ENCODE measurements at regions not wholly inside any gene's neighbourhood (a gene's known extent, or its start where the extent isn't known, plus 50 kb on each side); places are given as distances from the start of the nearest gene placed in this dataset.
"Not testable (repeated sequence)": the region's sequence is repeated elsewhere in the genome, so short reads cannot be mapped to it uniquely, and the experiment has no call there.

GRCh38 chr17:12227547-12227946, 206.9 kb downstream of the MAP2K4 start:
- POLR2A ChIA-PET, result no interaction called here
- Mint-ChIP-seq H3K9me3 (no peaks in the 10 kb centered on the region), H3K27me3 (peaks cover 5% of the 10 kb centered on the region), H3K4me3 (no peak overlapping the region), H3K36me3 (ENCODE audit: low read depth) (no peaks in the 10 kb centered on the region), H3K27ac (no peak overlapping the region), H3K4me1 (no peaks in the 10 kb centered on the region)
- TF ChIP-seq, protein P1, sequence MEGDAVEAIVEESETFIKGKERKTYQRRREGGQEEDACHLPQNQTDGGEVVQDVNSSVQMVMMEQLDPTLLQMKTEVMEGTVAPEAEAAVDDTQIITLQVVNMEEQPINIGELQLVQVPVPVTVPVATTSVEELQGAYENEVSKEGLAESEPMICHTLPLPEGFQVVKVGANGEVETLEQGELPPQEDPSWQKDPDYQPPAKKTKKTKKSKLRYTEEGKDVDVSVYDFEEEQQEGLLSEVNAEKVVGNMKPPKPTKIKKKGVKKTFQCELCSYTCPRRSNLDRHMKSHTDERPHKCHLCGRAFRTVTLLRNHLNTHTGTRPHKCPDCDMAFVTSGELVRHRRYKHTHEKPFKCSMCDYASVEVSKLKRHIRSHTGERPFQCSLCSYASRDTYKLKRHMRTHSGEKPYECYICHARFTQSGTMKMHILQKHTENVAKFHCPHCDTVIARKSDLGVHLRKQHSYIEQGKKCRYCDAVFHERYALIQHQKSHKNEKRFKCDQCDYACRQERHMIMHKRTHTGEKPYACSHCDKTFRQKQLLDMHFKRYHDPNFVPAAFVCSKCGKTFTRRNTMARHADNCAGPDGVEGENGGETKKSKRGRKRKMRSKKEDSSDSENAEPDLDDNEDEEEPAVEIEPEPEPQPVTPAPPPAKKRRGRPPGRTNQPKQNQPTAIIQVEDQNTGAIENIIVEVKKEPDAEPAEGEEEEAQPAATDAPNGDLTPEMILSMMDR (IDR thresholded peaks at IDR 0.05), result no peak
- ATAC-seq (ENCODE audit: low read depth) (no peak), DNase-seq (no peak)
- intact Hi-C loops (cut with micrococcal nuclease), result no loop called here
- CTCF ChIA-PET, result no interaction called here

GRCh38 chr17:12229335-12229734, 208.7 kb downstream of the MAP2K4 start:
- Mint-ChIP-seq H3K4me1 (no peaks in the 10 kb centered on the region), H3K4me3 (no peak overlapping the region), H3K36me3 (ENCODE audit: low read depth) (no peaks in the 10 kb centered on the region), H3K9me3 (peaks cover 2% of the 10 kb centered on the region), H3K27ac (no peak overlapping the region), H3K27me3 (peaks cover 3% of the 10 kb centered on the region)
- POLR2A ChIA-PET, result no interaction called here
- no peak for DNase-seq
- TF ChIP-seq, protein P1 (IDR thresholded peaks at IDR 0.05), result no peak
- CTCF ChIA-PET, result no interaction called here
- no peak for ATAC-seq (ENCODE audit: low read depth)
- intact Hi-C loops (cut with micrococcal nuclease), result no loop called here

GRCh38 chr17:12230481-12231354, 210.0 kb downstream of the MAP2K4 start:
- DNase-seq, result no peak
- ChIA-PET CTCF (no interaction called here), POLR2A (interaction anchor here (0.7 kb wide), 1 partner anchor 11 kb away, joined by 3 read pairs; no protein-coding TSS in a partner anchor)

GRCh38 chr17:12231355-12231682, 210.6 kb downstream of the MAP2K4 start:
- H3K27me3 Mint-ChIP-seq, result peaks cover 3% of the 10 kb centered on the region
- POLR2A ChIA-PET, result no interaction called here
- intact Hi-C loops (cut with micrococcal nuclease), result no loop called here
- CTCF ChIA-PET, result no interaction called here
- H3K4me1 Mint-ChIP-seq, result no peaks in the 10 kb centered on the region
- no peaks in the 10 kb centered on the region for H3K36me3 Mint-ChIP-seq (ENCODE audit: low read depth)
- H3K27ac Mint-ChIP-seq, result no peak overlapping the region
- no peak overlapping the region for H3K4me3 Mint-ChIP-seq
- no peak for ATAC-seq (ENCODE audit: low read depth)
- TF ChIP-seq, protein P1 (IDR thresholded peaks at IDR 0.05), result no peak
- no peak for DNase-seq
- H3K9me3 Mint-ChIP-seq, result peaks cover 2% of the 10 kb centered on the region

More at GRCh38 chr17:12230481-12231354, 210.0 kb downstream of the MAP2K4 start:
- Mint-ChIP-seq H3K27ac (no peak overlapping the region), H3K27me3 (peaks cover 3% of the 10 kb centered on the region), H3K9me3 (peaks cover 2% of the 10 kb centered on the region), H3K36me3 (ENCODE audit: low read depth) (no peaks in the 10 kb centered on the region), H3K4me1 (no peaks in the 10 kb centered on the region), H3K4me3 (no peak overlapping the region)
- ATAC-seq (ENCODE audit: low read depth), result no peak
- TF ChIP-seq, protein P1 (IDR thresholded peaks at IDR 0.05), result no peak
- intact Hi-C loops (cut with micrococcal nuclease), result no loop called here

DNA sequence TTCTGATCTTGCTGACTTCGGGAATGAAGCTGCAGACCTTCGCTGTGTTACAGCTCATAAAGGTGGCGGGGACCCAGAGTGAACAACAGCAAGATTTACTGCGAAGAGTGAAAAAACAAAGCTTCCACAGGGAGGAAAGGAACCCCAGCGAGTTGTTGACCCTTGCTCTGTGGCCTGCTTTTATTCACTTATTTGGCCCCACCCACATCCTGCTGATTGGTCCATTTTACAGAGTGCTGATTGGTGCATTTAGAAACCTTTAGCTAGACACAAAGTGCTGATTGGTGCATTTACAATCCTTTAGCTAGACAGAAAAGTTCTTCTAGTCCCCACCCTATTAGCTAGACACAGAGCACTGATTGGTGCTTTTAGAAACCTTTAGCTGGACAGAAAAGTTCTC, 218.3 kb downstream of the MAP2K4 start:
- H3K4me3 Mint-ChIP-seq; H3K9me3 Mint-ChIP-seq; H3K27me3 Mint-ChIP-seq; intact Hi-C loops (cut with micrococcal nuclease); DNase-seq; H3K27ac Mint-ChIP-seq; POLR2A ChIA-PET; ATAC-seq (ENCODE audit: low read depth); H3K4me1 Mint-ChIP-seq; H3K36me3 Mint-ChIP-seq (ENCODE audit: low read depth); CTCF ChIA-PET: not testable (repeated sequence)
